Tibial nerve (tissue), 4 donors: ENCODE measurements at regions not wholly inside any gene's neighbourhood (a gene's known extent, or its start where the extent isn't known, plus 50 kb on each side); places are given as distances from the start of the nearest gene placed in this dataset.
"Not testable (repeated sequence)": the region's sequence is repeated elsewhere in the genome, so short reads cannot be mapped to it uniquely, and the experiment has no call there.

Experiments
- DNase-seq, 2 donors: peaks; one replicate each; pipeline ENCODE4 v3.0.0-alpha.2; 2019; ENCODE audit warnings: low spot score in 2 of 2
- H3K27ac ChIP-seq, 4 donors: fragments of 200-600 bp; sonication (generic) in 3 of 4; one replicate each; pipeline ENCODE4 v1.5.1; 2017 to 2019; ENCODE audit warnings: mild to moderate bottlenecking in 1 of 4
- H3K27me3 ChIP-seq, 2 donors: fragments of 200-600 bp; sonication (generic) in 1 of 2; one replicate each; pipeline versions ENCODE4 v1.5.1 to v1.6.0; 2017 to 2019
- H3K36me3 ChIP-seq, 3 donors: fragments of 200-600 bp; sonication (generic); one replicate each; pipeline ENCODE4 v1.5.1; 2018 to 2019
- H3K4me1 ChIP-seq, 4 donors: fragments of 200-600 bp; sonication (generic) in 3 of 4; one replicate each; pipeline ENCODE4 v1.5.1; 2017 to 2019
- H3K4me3 ChIP-seq, 4 donors: fragments of 200-600 bp; sonication (generic) in 3 of 4; one replicate each; pipeline ENCODE4 v1.5.1; 2017 to 2019; ENCODE audit warnings: mild to moderate bottlenecking in 1 of 4, moderate library complexity in 1 of 4
- H3K9me3 ChIP-seq, 4 donors: fragments of 200-600 bp; sonication (generic) in 3 of 4; one replicate each; pipeline ENCODE4 v1.5.1; 2017 to 2019
- CTCF ChIP-seq, 5 experiments: fragments of 200-600 bp in 3 of 5; fragments of 450-650 bp in 2 of 5; sonication (generic) in 3 of 5; IDR thresholded peaks; one replicate each; pipeline ENCODE4 v1.5.1; 2016 to 2019; ENCODE audit warnings: antibody characterized with exemption in 5 of 5, mild to moderate bottlenecking in 3 of 5, moderate library complexity in 2 of 5
- EP300 ChIP-seq, 2 donors: sonication (generic); formaldehyde crosslinking; IDR thresholded peaks; one replicate each; pipeline ENCODE4 v1.6.1; 2017; ENCODE audit warnings: antibody characterized with exemption in 2 of 2, mild to moderate bottlenecking in 1 of 2
- POLR2A ChIP-seq, 2 donors: fragments of 450-650 bp; IDR thresholded peaks; one replicate each; pipeline ENCODE4 v1.6.1; 2017; ENCODE audit warnings: antibody characterized with exemption in 2 of 2, mild to moderate bottlenecking in 2 of 2, moderate library complexity in 2 of 2
- WGBS, 2 donors: methylation state at CpG; one replicate each; pipeline ENCODE4 v1.1.5; 2018; 5-methylcytosine and 5-hydroxymethylcytosine counted together

- DNase-seq: no peak
- Histone ChIP-seq H3K27me3 (no peaks in the 10 kb centered on the region), H3K9me3 (peaks cover 0 to 21% (median 4%) of the 10 kb centered on the region in 4 donors), H3K4me3 (no peak overlapping the region), H3K27ac (no peak overlapping the region), H3K4me1 (peaks cover 0 to 3% (median 0%) of the 10 kb centered on the region in 4 donors), H3K36me3 (no peaks in the 10 kb centered on the region)
- WGBS, 2 donors: 72 to 80% methylated on average over 9 of the region's 9 CpGs
- TF ChIP-seq CTCF (IDR thresholded peaks at IDR 0.05) (no peak), EP300 (IDR thresholded peaks at IDR 0.05) (no peak), POLR2A (IDR thresholded peaks at IDR 0.05) (no peak)
Measured at GRCh38 chr22:27253108-27253902, 548.3 kb downstream of the MN1 start.

GRCh38 chr22:27254063-27254462, 547.5 kb downstream of the MN1 start:
- H3K9me3 ChIP-seq: peaks cover 0 to 21% (median 4%) of the 10 kb centered on the region in 4 donors
- H3K27me3 ChIP-seq, H3K4me3 ChIP-seq, H3K27ac ChIP-seq, H3K36me3 ChIP-seq, H3K4me1 ChIP-seq: not testable (repeated sequence)
- peak in 1 of 2 donors; percentile 14 for DNase-seq
- WGBS, 2 donors: 73 to 79% methylated on average over 5 of the region's 5 CpGs

GRCh38 chr22:27255580-27255979, 546.0 kb downstream of the MN1 start:
- H3K4me3 ChIP-seq: no peak overlapping the region
- H3K27me3 ChIP-seq: no peaks in the 10 kb centered on the region
- TF ChIP-seq POLR2A (IDR thresholded peaks at IDR 0.05) (no peak), EP300 (IDR thresholded peaks at IDR 0.05) (no peak), CTCF (IDR thresholded peaks at IDR 0.05) (no peak)
- H3K4me1 ChIP-seq: no peaks in the 10 kb centered on the region
- 78 to 82% methylated on average over 3 of the region's 3 CpGs for WGBS, 2 donors
- no peak for DNase-seq
- peaks cover 0 to 21% (median 4%) of the 10 kb centered on the region in 4 donors for H3K9me3 ChIP-seq
- H3K36me3 ChIP-seq: no peaks in the 10 kb centered on the region
- no peak overlapping the region for H3K27ac ChIP-seq

GRCh38 chr22:27257987-27258386, 543.6 kb downstream of the MN1 start:
- WGBS, 2 donors: 70 to 81% methylated on average over 5 of the region's 5 CpGs
- Histone ChIP-seq H3K27ac (no peak overlapping the region), H3K27me3 (no peaks in the 10 kb centered on the region), H3K36me3 (no peaks in the 10 kb centered on the region), H3K4me3 (no peak overlapping the region), H3K4me1 (no peaks in the 10 kb centered on the region), H3K9me3 (peaks cover 0 to 21% (median 4%) of the 10 kb centered on the region in 4 donors)
- DNase-seq: no peak
- TF ChIP-seq EP300 (IDR thresholded peaks at IDR 0.05) (no peak), CTCF (IDR thresholded peaks at IDR 0.05) (no peak), POLR2A (IDR thresholded peaks at IDR 0.05) (no peak)

- no peaks in the 10 kb centered on the region for H3K4me1 ChIP-seq
- 51 to 68% methylated on average over 9 of the region's 9 CpGs for WGBS, 2 donors
- no peak for TF ChIP-seq CTCF (IDR thresholded peaks at IDR 0.05)
- TF ChIP-seq EP300 (IDR thresholded peaks at IDR 0.05): no peak
- no peak for TF ChIP-seq POLR2A (IDR thresholded peaks at IDR 0.05)
Measured at GRCh38 chr22:27258616-27259172, 542.9 kb downstream of the MN1 start.

More at GRCh38 chr22:27258616-27259172, 542.9 kb downstream of the MN1 start:
- H3K36me3 ChIP-seq: no peaks in the 10 kb centered on the region
- DNase-seq: no peak
- H3K9me3 ChIP-seq: peaks cover 0 to 21% (median 4%) of the 10 kb centered on the region in 4 donors
- H3K27ac ChIP-seq: no peak overlapping the region
- H3K27me3 ChIP-seq: no peaks in the 10 kb centered on the region
- H3K4me3 ChIP-seq: no peak overlapping the region
